Common myeloid progenitor, CD34-positive (primary cell): ENCODE measurements at regions not wholly inside any gene's neighbourhood (a gene's known extent, or its start where the extent isn't known, plus 50 kb on each side); places are given as distances from the start of the nearest gene placed in this dataset.
"Not testable (repeated sequence)": the region's sequence is repeated elsewhere in the genome, so short reads cannot be mapped to it uniquely, and the experiment has no call there.

Experiments
- CTCF ChIA-PET: fragments of 350-600 bp; sonication (Branson Sonifier 250); formaldehyde crosslinking; loops from one replicate; lab custom pipeline; 2021; ENCODE audit warnings: antibody characterized with exemption; lab: Charles Lee
- POLR2A ChIA-PET: fragments of 350-600 bp; sonication (Branson Sonifier 250); formaldehyde crosslinking; loops from one replicate; lab custom pipeline; 2021; ENCODE audit warnings: antibody characterized with exemption; lab: Charles Lee
- DNase-seq, 3 donors: peaks; one replicate each; pipeline versions ENCODE4 v3.0.0 to v3.0.0-alpha.2; 2013
- H3K27ac ChIP-seq, 2 experiments: 1 replicate in 1 of 2; 2 replicates in 1 of 2; pipeline ENCODE4 v1.7.0; 2013; ENCODE audit warnings: inconsistent platforms in 2 of 2, low read length in 2 of 2, mild to moderate bottlenecking in 2 of 2, low read depth in 1 of 2, moderate library complexity in 1 of 2; ENCODE audit not compliant: severe bottlenecking in 2 of 2, insufficient read depth in 1 of 2, poor library complexity in 1 of 2
- H3K27me3 ChIP-seq, 5 experiments: replicated peaks in 2 of 5; 1 replicate in 3 of 5; 2 replicates in 2 of 5; pipeline versions ENCODE4 v1.6.1 to v1.7.0; 2013; ENCODE audit warnings: low read length in 4 of 5, mild to moderate bottlenecking in 2 of 5, moderate library complexity in 2 of 5, inconsistent platforms in 1 of 5; ENCODE audit not compliant: insufficient read depth in 5 of 5, control insufficient read depth in 4 of 5
- H3K36me3 ChIP-seq, 4 experiments: 1 replicate in 2 of 4; 2 replicates in 2 of 4; pipeline versions ENCODE4 v1.6.1 to v1.7.0; 2013; ENCODE audit warnings: low read length in 3 of 4, control low read depth in 1 of 4, mild to moderate bottlenecking in 1 of 4; ENCODE audit not compliant: control insufficient read depth in 4 of 4, insufficient read depth in 4 of 4
- H3K4me1 ChIP-seq, 4 experiments: 1 replicate in 3 of 4; 2 replicates in 1 of 4; pipeline versions ENCODE4 v1.6.1 to v1.7.1; 2013; ENCODE audit warnings: low read length in 3 of 4, mild to moderate bottlenecking in 3 of 4, control low read depth in 1 of 4, inconsistent platforms in 1 of 4, moderate library complexity in 1 of 4; ENCODE audit not compliant: control insufficient read depth in 4 of 4, insufficient read depth in 4 of 4; ENCODE audit errors: control extremely low read depth in 1 of 4
- H3K4me3 ChIP-seq, 7 experiments: 1 replicate in 4 of 7; 2 replicates in 3 of 7; pipeline versions ENCODE4 v1.5.1 to v1.7.0; 2013; ENCODE audit warnings: mild to moderate bottlenecking in 7 of 7, low read length in 6 of 7, moderate library complexity in 6 of 7, inconsistent platforms in 2 of 7, low read depth in 2 of 7, control low read depth in 1 of 7; ENCODE audit not compliant: insufficient read depth in 4 of 7, control insufficient read depth in 1 of 7; ENCODE audit errors: extremely low read depth in 1 of 7
- H3K9me3 ChIP-seq, 5 experiments: 1 replicate in 4 of 5; 2 replicates in 1 of 5; pipeline versions ENCODE4 v1.6.1 to v1.7.1; 2013; ENCODE audit warnings: low read length in 4 of 5, mild to moderate bottlenecking in 2 of 5, inconsistent platforms in 1 of 5, low read depth in 1 of 5, moderate library complexity in 1 of 5; ENCODE audit not compliant: control insufficient read depth in 4 of 5, insufficient read depth in 2 of 5; ENCODE audit errors: control extremely low read depth in 1 of 5
- WGBS: methylation state at CpG from one replicate; pipeline ENCODE4 v1.1.5; 2013; ENCODE audit not compliant: insufficient coverage; 5-methylcytosine and 5-hydroxymethylcytosine counted together

- H3K4me3 ChIP-seq, result no peak overlapping the region
- H3K9me3 ChIP-seq, result peaks cover 0 to 4% (median 0%) of the 10 kb centered on the region in 5 experiments
- no peak for DNase-seq
- no peaks in the 10 kb centered on the region for H3K36me3 ChIP-seq
- ChIA-PET CTCF (no interaction called here), POLR2A (no interaction called here)
- no peaks in the 10 kb centered on the region for H3K4me1 ChIP-seq
- H3K27me3 ChIP-seq, result peaks cover 0 to 4% (median under 1%) of the 10 kb centered on the region in 5 experiments
- 85% methylated on average over 9 of the region's 9 CpGs for WGBS
- no peak overlapping the region for H3K27ac ChIP-seq
Measured at GRCh38 chr11:134975866-134976376, 563.9 kb upstream of the B3GAT1 start.

DNA sequence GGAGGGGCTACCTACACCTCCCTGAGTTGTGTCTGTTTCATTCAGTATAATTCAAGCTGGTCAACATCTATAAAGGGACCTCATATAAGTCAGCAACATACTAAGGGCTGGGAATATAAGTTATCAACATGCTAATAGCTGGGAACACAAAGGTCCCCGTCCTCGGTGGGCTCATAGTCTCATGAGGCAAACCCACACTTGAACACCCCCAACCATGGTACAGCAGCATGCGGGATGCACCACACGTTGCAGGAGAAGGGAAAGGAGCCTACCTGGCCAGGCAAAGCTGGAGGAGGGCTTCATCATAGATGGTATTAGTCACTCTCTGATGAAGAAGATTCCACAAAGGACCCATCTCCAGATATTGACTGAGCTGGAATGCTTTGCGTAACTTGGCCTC lies 561.8 kb upstream of the B3GAT1 start:
- DNase-seq, result no peak
- H3K9me3 ChIP-seq, result peaks cover 0 to 4% (median 0%) of the 10 kb centered on the region in 5 experiments
- H3K36me3 ChIP-seq, result no peaks in the 10 kb centered on the region
- H3K4me1 ChIP-seq, result no peaks in the 10 kb centered on the region
- POLR2A ChIA-PET, result no interaction called here
- H3K4me3 ChIP-seq, result no peak overlapping the region
- CTCF ChIA-PET, result no interaction called here
- WGBS, result 94% methylated on average over 5 of the region's 5 CpGs
- no peak overlapping the region for H3K27ac ChIP-seq
- peaks cover 0 to 4% (median 0%) of the 10 kb centered on the region in 5 experiments for H3K27me3 ChIP-seq

DNA sequence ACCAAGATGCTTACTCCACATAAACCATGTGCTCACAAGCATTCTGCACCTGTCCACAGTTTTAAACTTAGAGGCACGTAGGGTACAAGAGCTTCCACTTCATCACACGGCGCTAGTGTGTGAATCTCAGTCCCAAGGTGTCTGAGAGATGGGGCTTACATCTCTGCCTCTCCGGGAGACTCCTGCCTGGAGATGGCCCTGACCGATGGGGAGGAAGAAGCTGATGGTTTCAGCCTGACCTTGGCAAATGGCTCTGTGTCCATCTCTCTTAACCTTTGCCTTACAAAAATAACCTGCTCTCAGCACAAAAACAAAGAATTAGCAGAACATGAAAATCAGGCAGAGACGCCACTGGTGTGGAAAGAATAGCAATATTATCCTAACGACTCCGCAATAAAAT lies 559.3 kb upstream of the B3GAT1 start:
- Histone ChIP-seq H3K4me3 (no peak overlapping the region), H3K36me3 (no peaks in the 10 kb centered on the region), H3K4me1 (no peaks in the 10 kb centered on the region), H3K9me3 (peaks cover 0 to 4% (median 0%) of the 10 kb centered on the region in 5 experiments), H3K27me3 (peaks cover 0 to 4% (median 0%) of the 10 kb centered on the region in 5 experiments), H3K27ac (no peak overlapping the region)
- no peak for DNase-seq
- 95% methylated on average over 7 of the region's 8 CpGs for WGBS
- CTCF ChIA-PET, result no interaction called here
- POLR2A ChIA-PET, result no interaction called here

GRCh38 chr11:134967746-134968145 lies 555.7 kb upstream of the B3GAT1 start:
- H3K27ac ChIP-seq, result no peak overlapping the region
- no peaks in the 10 kb centered on the region for H3K9me3 ChIP-seq
- H3K27me3 ChIP-seq, result peaks cover 0 to 2% (median 0%) of the 10 kb centered on the region in 5 experiments
- WGBS, result no CpG with 5 or more reads among the region's 2 CpGs
- no peak overlapping the region for H3K4me3 ChIP-seq
- CTCF ChIA-PET, result no interaction called here
- no peak for DNase-seq
- no peaks in the 10 kb centered on the region for H3K4me1 ChIP-seq
- POLR2A ChIA-PET, result no interaction called here
- H3K36me3 ChIP-seq, result no peaks in the 10 kb centered on the region

DNA sequence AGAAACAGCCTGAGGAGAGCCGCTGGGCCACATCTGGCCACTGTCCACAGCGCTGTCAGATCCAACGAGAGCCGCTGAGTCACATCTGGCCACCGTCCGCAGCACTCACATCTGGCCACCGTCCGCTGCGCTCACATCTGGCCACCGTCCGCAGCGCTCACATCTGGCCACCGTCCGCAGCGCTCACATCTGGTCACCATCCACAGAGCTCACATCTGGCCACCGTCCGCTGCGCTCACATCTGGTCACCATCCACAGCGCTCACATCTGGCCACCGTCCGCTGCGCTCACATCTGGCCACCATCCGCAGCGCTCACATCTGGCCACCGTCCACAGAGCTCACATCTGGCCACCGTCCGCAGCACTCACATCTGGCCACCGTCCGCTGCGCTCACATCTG lies 549.3 kb upstream of the B3GAT1 start:
- CTCF ChIA-PET, H3K4me1 ChIP-seq: not testable (repeated sequence)
- 97% methylated on average over 19 of the region's 30 CpGs for WGBS

GRCh38 chr11:134958870-134959269 lies 546.8 kb upstream of the B3GAT1 start:
- WGBS, result 100% methylated on average over 8 of the region's 8 CpGs
- H3K36me3 ChIP-seq, result no peaks in the 10 kb centered on the region
- peaks cover 0 to 2% (median 0%) of the 10 kb centered on the region in 5 experiments for H3K27me3 ChIP-seq
- no peaks in the 10 kb centered on the region for H3K4me1 ChIP-seq
- H3K9me3 ChIP-seq, result peaks cover 0 to 2% (median 0%) of the 10 kb centered on the region in 5 experiments
- no peak overlapping the region for H3K4me3 ChIP-seq
- no peak overlapping the region for H3K27ac ChIP-seq
- DNase-seq, result no peak
- ChIA-PET CTCF (no interaction called here), POLR2A (no interaction called here)

More for the DNA sequence above, 549.3 kb upstream of the B3GAT1 start:
- H3K27ac ChIP-seq, H3K9me3 ChIP-seq, H3K36me3 ChIP-seq, DNase-seq, POLR2A ChIA-PET, H3K27me3 ChIP-seq, H3K4me3 ChIP-seq: not testable (repeated sequence)

- Histone ChIP-seq H3K9me3 (peaks cover 0 to 2% (median 0%) of the 10 kb centered on the region in 5 experiments), H3K4me3 (no peak overlapping the region), H3K27ac (no peak overlapping the region), H3K27me3 (peaks cover 0 to 2% (median 0%) of the 10 kb centered on the region in 5 experiments), H3K36me3 (no peaks in the 10 kb centered on the region), H3K4me1 (no peaks in the 10 kb centered on the region)
- ChIA-PET CTCF (no interaction called here), POLR2A (no interaction called here)
- 94% methylated on average over 6 of the region's 9 CpGs for WGBS
- no peak for DNase-seq
Measured at GRCh38 chr11:134958336-134958640, 546.2 kb upstream of the B3GAT1 start.
